Peyer's patch (tissue), 4 donors: ENCODE measurements at regions not wholly inside any gene's neighbourhood (a gene's known extent, or its start where the extent isn't known, plus 50 kb on each side); places are given as distances from the start of the nearest gene placed in this dataset.

Source experiments
- DNase-seq, 3 donors: peaks; one replicate each; pipeline ENCODE4 v3.0.0-alpha.2; 2017 to 2019
- H3K27ac ChIP-seq, 4 donors: fragments of 200-600 bp; sonication (generic); one replicate each; pipeline ENCODE4 v1.5.1; 2016 to 2019
- H3K27me3 ChIP-seq, 2 donors: fragments of 200-600 bp; sonication (generic); one replicate each; pipeline ENCODE4 v1.5.1; 2019
- H3K36me3 ChIP-seq, 3 donors: fragments of 200-600 bp; sonication (generic); one replicate each; pipeline ENCODE4 v1.5.1; 2016 to 2019
- H3K4me1 ChIP-seq, 4 donors: fragments of 200-600 bp; sonication (generic); one replicate each; pipeline ENCODE4 v1.5.1; 2016 to 2019
- H3K4me3 ChIP-seq, 4 donors: fragments of 200-600 bp; sonication (generic); 1 replicate in 3 of 4; 2 replicates in 1 of 4; pipeline ENCODE4 v1.5.1; 2016 to 2019; ENCODE audit warnings: mild to moderate bottlenecking in 1 of 4
- H3K9me3 ChIP-seq, 4 donors: fragments of 200-600 bp; sonication (generic); one replicate each; pipeline ENCODE4 v1.5.1; 2016 to 2019; ENCODE audit warnings: mild to moderate bottlenecking in 1 of 4
- CTCF ChIP-seq, 6 experiments: fragments of 450-650 bp in 4 of 6; fragments of 200-600 bp in 2 of 6; sonication (generic) in 1 of 6; IDR thresholded peaks; one replicate each; pipeline ENCODE4 v1.5.1; 2017 to 2019; ENCODE audit warnings: antibody characterized with exemption in 6 of 6, mild to moderate bottlenecking in 3 of 6, moderate library complexity in 1 of 6
- POLR2A ChIP-seq, 2 donors: fragments of 450-650 bp; IDR thresholded peaks; one replicate each; pipeline ENCODE4 v1.5.1; 2017; ENCODE audit warnings: antibody characterized with exemption in 2 of 2, mild to moderate bottlenecking in 2 of 2, moderate library complexity in 2 of 2

- Histone ChIP-seq H3K27me3 (no peaks in the 10 kb centered on the region), H3K4me1 (no peaks in the 10 kb centered on the region), H3K36me3 (no peaks in the 10 kb centered on the region), H3K9me3 (peaks cover 0 to 2% (median 0%) of the 10 kb centered on the region in 4 donors), H3K27ac (no peak overlapping the region), H3K4me3 (no peak overlapping the region)
- TF ChIP-seq POLR2A (IDR thresholded peaks at IDR 0.05) (no peak), CTCF (IDR thresholded peaks at IDR 0.05) (no peak)
- no peak for DNase-seq
Observed at GRCh38 chr11:112826026-112826425, 135.2 kb upstream of the NCAM1 start.

- no peak for DNase-seq
Observed at GRCh38 chr11:112826788-112827187, 134.4 kb upstream of the NCAM1 start.

GRCh38 chr11:112828421-112828820 lies 132.8 kb upstream of the NCAM1 start:
- no peak for DNase-seq
- no peak overlapping the region for H3K4me3 ChIP-seq

More at GRCh38 chr11:112826788-112827187, 134.4 kb upstream of the NCAM1 start:
- no peak for TF ChIP-seq CTCF (IDR thresholded peaks at IDR 0.05)
- no peak for TF ChIP-seq POLR2A (IDR thresholded peaks at IDR 0.05)
- Histone ChIP-seq H3K27ac (no peak overlapping the region), H3K36me3 (no peaks in the 10 kb centered on the region), H3K9me3 (peaks cover 0 to 2% (median 0%) of the 10 kb centered on the region in 4 donors), H3K4me1 (no peaks in the 10 kb centered on the region), H3K27me3 (no peaks in the 10 kb centered on the region), H3K4me3 (no peak overlapping the region)

GRCh38 chr11:112829971-112830654 lies 131.1 kb upstream of the NCAM1 start:
- Histone ChIP-seq H3K36me3 (no peaks in the 10 kb centered on the region), H3K27me3 (no peaks in the 10 kb centered on the region), H3K27ac (no peak overlapping the region), H3K4me3 (no peak overlapping the region), H3K9me3 (peaks cover 0 to 2% (median 0%) of the 10 kb centered on the region in 4 donors), H3K4me1 (no peaks in the 10 kb centered on the region)
- TF ChIP-seq CTCF (IDR thresholded peaks at IDR 0.05) = no peak
- no peak for TF ChIP-seq POLR2A (IDR thresholded peaks at IDR 0.05)
- no peak for DNase-seq

More at GRCh38 chr11:112828421-112828820, 132.8 kb upstream of the NCAM1 start:
- no peaks in the 10 kb centered on the region for H3K4me1 ChIP-seq
- H3K27me3 ChIP-seq = no peaks in the 10 kb centered on the region
- peaks cover 0 to 2% (median 0%) of the 10 kb centered on the region in 4 donors for H3K9me3 ChIP-seq
- TF ChIP-seq CTCF (IDR thresholded peaks at IDR 0.05) (no peak), POLR2A (IDR thresholded peaks at IDR 0.05) (no peak)
- H3K27ac ChIP-seq = no peak overlapping the region
- no peaks in the 10 kb centered on the region for H3K36me3 ChIP-seq

- no peak for DNase-seq
- peaks cover 0 to 2% (median 0%) of the 10 kb centered on the region in 4 donors for H3K9me3 ChIP-seq
- H3K27ac ChIP-seq = no peak overlapping the region
- H3K4me1 ChIP-seq = no peaks in the 10 kb centered on the region
- H3K27me3 ChIP-seq = no peaks in the 10 kb centered on the region
- no peak for TF ChIP-seq CTCF (IDR thresholded peaks at IDR 0.05)
- no peak for TF ChIP-seq POLR2A (IDR thresholded peaks at IDR 0.05)
- no peaks in the 10 kb centered on the region for H3K36me3 ChIP-seq
- no peak overlapping the region for H3K4me3 ChIP-seq
Observed at GRCh38 chr11:112831041-112831440, 130.2 kb upstream of the NCAM1 start.
